HepG2 (cell line): ENCODE measurements at regions not wholly inside any gene's neighbourhood (a gene's known extent, or its start where the extent isn't known, plus 50 kb on each side); places are given as distances from the start of the nearest gene placed in this dataset.

Experiments
- ATAC-seq: fragments of 200-7000 bp; cut with Tn5 transposase; 3 replicates; pipeline ENCODE4 v1.9.1; 2020; ENCODE audit warnings: mild to moderate bottlenecking, moderate library complexity
- BruUV-seq: library from RNA; stranded (reverse); fragments of 400-500 nt; replicated peaks from 2 replicates; lab custom pipeline; 2021; lab: Mats Ljungman, UMichigan
- CTCF ChIA-PET: fragments of 300-600 bp; formaldehyde crosslinking; extraction: SDS; loops from one replicate; lab custom pipeline; 2021; ENCODE audit warnings: low total read pairs, inconsistent platforms, low intra/inter-chr PET ratio; lab: Yijun Ruan, JAX
- POLR2A ChIA-PET: fragments of 350-600 bp; sonication (Branson Sonifier 250); formaldehyde crosslinking; loops from one replicate; lab custom pipeline; 2020; ENCODE audit warnings: antibody characterized with exemption, inconsistent platforms; lab: Yijun Ruan, JAX
- DNase-seq: peaks from one replicate; pipeline ENCODE4 v3.0.0-alpha.2; 2015; ENCODE audit warnings: low spot score
- FAIRE-seq: peaks from 3 replicates; lab custom pipeline; 2011; peaks lifted over from hg19 to GRCh38; lab: Jason Lieb, UNC
- H2AFZ ChIP-seq: one replicate; pipeline ENCODE4 v1.6.1; 2011; ENCODE audit warnings: low read length, inconsistent platforms
- H3K27ac ChIP-seq: fragments of 300-600 bp; 3 replicates; pipeline ENCODE4 v1.8.0; 2011; ENCODE audit warnings: mixed run types, mild to moderate bottlenecking, mixed read lengths, low read length, inconsistent platforms; ENCODE audit not compliant: insufficient read depth; ENCODE audit errors: extremely low read length
- H3K27me3 ChIP-seq, 2 experiments: fragments of 200-600 bp in 1 of 2; 2 replicates in 1 of 2; 3 replicates in 1 of 2; pipeline versions ENCODE4 v1.6.0 to v1.8.0; 2011; ENCODE audit warnings: low read length in 2 of 2, mild to moderate bottlenecking in 2 of 2, moderate library complexity in 2 of 2, inconsistent platforms in 1 of 2; ENCODE audit not compliant: insufficient read depth in 2 of 2, control insufficient read depth in 1 of 2
- H3K36me3 ChIP-seq, 2 experiments: fragments of 200-600 bp in 1 of 2; replicated peaks in 1 of 2; 2 replicates in 1 of 2; 3 replicates in 1 of 2; pipeline versions ENCODE4 v1.5.1 to v1.8.0; 2011; ENCODE audit warnings: low read length in 2 of 2, inconsistent platforms in 1 of 2; ENCODE audit not compliant: insufficient read depth in 2 of 2, control insufficient read depth in 1 of 2
- H3K4me1 ChIP-seq: 2 replicates; pipeline ENCODE4 v1.5.1; 2012; ENCODE audit warnings: low read length, inconsistent platforms; ENCODE audit not compliant: insufficient read depth
- H3K4me2 ChIP-seq: 2 replicates; pipeline ENCODE4 v1.6.0; 2011; ENCODE audit warnings: low read depth, low read length, inconsistent platforms
- H3K4me3 ChIP-seq, 3 experiments: fragments of 200-600 bp in 1 of 3; sonication (generic), shearing (Covaris generic) in 1 of 3; replicated peaks in 1 of 3; 2 replicates each; pipeline ENCODE4 v1.5.1; 2011 to 2016; ENCODE audit warnings: low read length in 3 of 3, inconsistent platforms in 2 of 3, low read depth in 2 of 3, mild to moderate bottlenecking in 2 of 3, control low read depth in 1 of 3, mixed read lengths in 1 of 3; ENCODE audit not compliant: insufficient read depth in 1 of 3
- H3K79me2 ChIP-seq: one replicate; pipeline ENCODE4 v1.6.1; 2011; ENCODE audit warnings: low read length, inconsistent platforms; ENCODE audit not compliant: insufficient read depth
- H3K9ac ChIP-seq: 2 replicates; pipeline ENCODE4 v1.6.0; 2011; ENCODE audit warnings: mild to moderate bottlenecking, low read depth, low read length, inconsistent platforms; ENCODE audit not compliant: insufficient read depth
- H3K9me3 ChIP-seq: 2 replicates; pipeline ENCODE4 v1.5.1; 2012; ENCODE audit warnings: mild to moderate bottlenecking, low read length
- H4K20me1 ChIP-seq: 2 replicates; pipeline ENCODE4 v1.6.0; 2011; ENCODE audit warnings: inconsistent platforms, mild to moderate bottlenecking, low read length, moderate library complexity; ENCODE audit not compliant: insufficient read depth
- KMT2A ChIP-seq: sonication (generic); formaldehyde crosslinking; IDR thresholded peaks from 2 replicates; pipeline ENCODE4 v1.4.0; 2020; ENCODE audit warnings: missing genetic modification reagents
- PITX1 ChIP-seq: sonication (generic); formaldehyde crosslinking; IDR thresholded peaks from 2 replicates; pipeline ENCODE4 v1.5.1; 2020; ENCODE audit warnings: mild to moderate bottlenecking, missing genetic modification reagents
- RBAK ChIP-seq: sonication (generic); formaldehyde crosslinking; IDR thresholded peaks from 2 replicates; pipeline ENCODE4 v1.5.1; 2020; ENCODE audit warnings: mild to moderate bottlenecking, missing genetic modification reagents
- REPIN1 ChIP-seq: sonication (generic); formaldehyde crosslinking; IDR thresholded peaks from 2 replicates; pipeline ENCODE4 v1.8.0; 2022; ENCODE audit warnings: missing genetic modification reagents, low read depth, mild to moderate bottlenecking, borderline replicate concordance
- RXRB ChIP-seq: IDR thresholded peaks from 2 replicates; pipeline ENCODE4 v1.6.1; 2016; ENCODE audit warnings: borderline replicate concordance, missing genetic modification reagents, missing compliant biosample characterization
- SOX6 ChIP-seq, 2 experiments: fragments of 450-650 bp in 1 of 2; sonication (generic) in 1 of 2; formaldehyde crosslinking in 1 of 2; IDR thresholded peaks; 2 replicates each; pipeline versions ENCODE4 v1.4.0 to v1.6.1; 2017 to 2020; ENCODE audit warnings: antibody characterized with exemption in 1 of 2, mild to moderate bottlenecking in 1 of 2, missing genetic modification reagents in 1 of 2
- SRSF1 ChIP-seq: fragments of 200-400 bp; formaldehyde crosslinking; optimal IDR thresholded peaks from 2 replicates; pipeline ENCODE3; 2017; ENCODE audit warnings: mild to moderate bottlenecking, low read depth, low read length, moderate library complexity
- ZNF501 ChIP-seq: sonication (generic); formaldehyde crosslinking; IDR thresholded peaks from 2 replicates; pipeline ENCODE4 v1.5.1; 2020; ENCODE audit warnings: mild to moderate bottlenecking, moderate library complexity, missing genetic modification reagents
- ZNF747 ChIP-seq: sonication (generic); formaldehyde crosslinking; IDR thresholded peaks from 2 replicates; pipeline ENCODE4 v1.8.1; 2023; ENCODE audit warnings: missing genetic modification reagents, mild to moderate bottlenecking, borderline replicate concordance
- WGBS: methylation state at CpG from one replicate; pipeline ENCODE4 v1.1.6; 2017; ENCODE audit warnings: low lambda C conversion rate; 5-methylcytosine and 5-hydroxymethylcytosine counted together
- in situ Hi-C: cut with HindIII; loops from 2 replicates; pipeline ENCODE4 v1.10.0; 2017; ENCODE audit warnings: low pct_unique_long_range_greater_than_20kb; ENCODE audit not compliant: extremely low pct_ligation_motif_present
- intact Hi-C: fragments of 100-400 bp; cut with micrococcal nuclease; formaldehyde crosslinking; loops from one replicate; pipeline ENCODE4 v1.10.0; 2022; ENCODE audit not compliant: unreplicated experiment
- TF ChIP-seq, protein P1 (sequence below): sonication (generic); formaldehyde crosslinking; IDR thresholded peaks from 2 replicates; pipeline ENCODE4 v1.4.0; 2020; ENCODE audit warnings: mild to moderate bottlenecking, missing genetic modification reagents
- TF ChIP-seq, protein P2 (sequence below), 2 experiments: sonication (generic) in 1 of 2; formaldehyde crosslinking in 1 of 2; IDR thresholded peaks; 2 replicates each; pipeline versions ENCODE4 v1.6.1 to v1.9.0; 2014 to 2022; ENCODE audit warnings: antibody characterized with exemption in 1 of 2, borderline replicate concordance in 1 of 2, inconsistent platforms in 1 of 2, low read depth in 1 of 2, missing genetic modification reagents in 1 of 2
- TF ChIP-seq, protein P3 (sequence below): sonication (generic); formaldehyde crosslinking; IDR thresholded peaks from 2 replicates; pipeline ENCODE4 v1.5.1; 2020; ENCODE audit warnings: missing genetic modification reagents, mild to moderate bottlenecking, borderline replicate concordance

DNA sequence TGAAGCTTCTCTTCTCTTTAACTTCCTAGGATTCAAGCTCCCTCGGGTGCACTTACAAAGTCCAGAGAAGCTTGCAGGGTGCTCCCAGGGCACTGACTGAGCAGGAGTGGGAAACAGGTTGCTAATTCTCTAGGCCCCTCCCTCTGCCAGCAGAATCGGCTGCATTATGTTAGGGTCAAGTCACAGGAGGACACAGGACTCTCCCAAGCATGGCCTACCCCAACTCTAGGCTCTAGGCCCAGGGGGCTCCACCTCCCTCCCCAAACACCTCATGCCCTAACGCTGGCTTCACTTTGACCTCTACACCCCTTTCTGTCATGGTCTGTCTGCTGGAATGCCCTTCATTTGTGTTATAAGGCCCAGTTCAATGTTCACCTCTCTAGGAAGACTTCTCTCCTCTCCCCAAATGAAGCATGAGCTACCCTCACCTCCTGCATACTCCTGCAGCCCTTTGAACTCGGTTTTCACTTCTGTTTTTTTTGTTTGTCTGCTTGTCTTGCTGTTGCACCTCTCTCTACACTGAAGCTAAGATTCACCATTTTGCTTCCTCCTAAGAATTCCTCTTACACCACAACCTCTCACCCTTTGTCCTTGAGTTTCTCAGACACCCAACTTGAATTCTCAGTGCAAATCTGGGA lies 521.8 kb upstream of the ID2 start:
- peak overlapping the region; percentile 7 for H2AFZ ChIP-seq
- H3K4me1 ChIP-seq = peaks cover 22% of the 10 kb centered on the region
- no peaks in the 10 kb centered on the region for H3K27me3 ChIP-seq
- no peaks in the 10 kb centered on the region for H3K36me3 ChIP-seq
- DNase-seq (peak; percentile 19), FAIRE-seq (no peak), ATAC-seq (peak; percentile 87)
- ChIA-PET POLR2A (interaction anchor here (1.0 to 1.6 kb wide), 2 partner anchors 34 to 40 kb away, joined by 4 to 6 read pairs; no protein-coding TSS in a partner anchor), CTCF (no interaction called here)
- H3K9me3 ChIP-seq = no peaks in the 10 kb centered on the region
- H4K20me1 ChIP-seq = no peaks in the 10 kb centered on the region
- 4% methylated on average over 4 of the region's 4 CpGs for WGBS
- H3K9ac ChIP-seq = peak overlapping the region; percentile 18; the same call in 1 of the 2 replicates
- peak overlapping the region; percentile 62 for H3K4me2 ChIP-seq
- BruUV-seq = no TSS peak
- peak overlapping the region; percentile 54 for H3K27ac ChIP-seq
- H3K4me3 ChIP-seq = peak overlapping the region in 1 of 3 experiments; percentile 30; a peak in 1 of 6 replicates
- intact Hi-C loops = no loop called here
- in situ Hi-C loops = no loop called here
- H3K79me2 ChIP-seq = no peaks in the 10 kb centered on the region
- TF ChIP-seq, protein P1, sequence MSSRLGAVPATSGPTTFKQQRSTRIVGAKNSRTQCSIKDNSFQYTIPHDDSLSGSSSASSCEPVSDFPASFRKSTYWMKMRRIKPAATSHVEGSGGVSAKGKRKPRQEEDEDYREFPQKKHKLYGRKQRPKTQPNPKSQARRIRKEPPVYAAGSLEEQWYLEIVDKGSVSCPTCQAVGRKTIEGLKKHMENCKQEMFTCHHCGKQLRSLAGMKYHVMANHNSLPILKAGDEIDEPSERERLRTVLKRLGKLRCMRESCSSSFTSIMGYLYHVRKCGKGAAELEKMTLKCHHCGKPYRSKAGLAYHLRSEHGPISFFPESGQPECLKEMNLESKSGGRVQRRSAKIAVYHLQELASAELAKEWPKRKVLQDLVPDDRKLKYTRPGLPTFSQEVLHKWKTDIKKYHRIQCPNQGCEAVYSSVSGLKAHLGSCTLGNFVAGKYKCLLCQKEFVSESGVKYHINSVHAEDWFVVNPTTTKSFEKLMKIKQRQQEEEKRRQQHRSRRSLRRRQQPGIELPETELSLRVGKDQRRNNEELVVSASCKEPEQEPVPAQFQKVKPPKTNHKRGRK (CRISPR knock-in tag) = 0 out of 2 replicates have a peak, but pooled peaks have one; percentile 5
- TF ChIP-seq, protein P2, sequence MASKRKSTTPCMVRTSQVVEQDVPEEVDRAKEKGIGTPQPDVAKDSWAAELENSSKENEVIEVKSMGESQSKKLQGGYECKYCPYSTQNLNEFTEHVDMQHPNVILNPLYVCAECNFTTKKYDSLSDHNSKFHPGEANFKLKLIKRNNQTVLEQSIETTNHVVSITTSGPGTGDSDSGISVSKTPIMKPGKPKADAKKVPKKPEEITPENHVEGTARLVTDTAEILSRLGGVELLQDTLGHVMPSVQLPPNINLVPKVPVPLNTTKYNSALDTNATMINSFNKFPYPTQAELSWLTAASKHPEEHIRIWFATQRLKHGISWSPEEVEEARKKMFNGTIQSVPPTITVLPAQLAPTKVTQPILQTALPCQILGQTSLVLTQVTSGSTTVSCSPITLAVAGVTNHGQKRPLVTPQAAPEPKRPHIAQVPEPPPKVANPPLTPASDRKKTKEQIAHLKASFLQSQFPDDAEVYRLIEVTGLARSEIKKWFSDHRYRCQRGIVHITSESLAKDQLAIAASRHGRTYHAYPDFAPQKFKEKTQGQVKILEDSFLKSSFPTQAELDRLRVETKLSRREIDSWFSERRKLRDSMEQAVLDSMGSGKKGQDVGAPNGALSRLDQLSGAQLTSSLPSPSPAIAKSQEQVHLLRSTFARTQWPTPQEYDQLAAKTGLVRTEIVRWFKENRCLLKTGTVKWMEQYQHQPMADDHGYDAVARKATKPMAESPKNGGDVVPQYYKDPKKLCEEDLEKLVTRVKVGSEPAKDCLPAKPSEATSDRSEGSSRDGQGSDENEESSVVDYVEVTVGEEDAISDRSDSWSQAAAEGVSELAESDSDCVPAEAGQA (IDR thresholded peaks at IDR 0.05; ENCODE audit: low read depth) = no peak
- TF ChIP-seq, protein P2 (CRISPR knock-in tag; IDR thresholded peaks at IDR 0.05; ENCODE audit: borderline replicate concordance) = no peak
- TF ChIP-seq ZNF501 (CRISPR knock-in tag) (no peak), RXRB (CRISPR knock-in tag) (peak; percentile 49; the same call in 1 of the 2 replicates), RBAK (peak; percentile 97), SOX6 (IDR thresholded peaks at IDR 0.05) (no peak), SOX6 (CRISPR knock-in tag; IDR thresholded peaks at IDR 0.05) (peak; percentile 32; the same call in 1 of the 2 replicates), KMT2A (CRISPR knock-in tag) (no peak), ZNF747 (CRISPR knock-in tag) (0 out of 2 replicates have a peak, but pooled peaks have one; percentile 2), PITX1 (CRISPR knock-in tag) (peak; percentile 50; the same call in 1 of the 2 replicates), REPIN1 (peak; percentile 40; the same call in 1 of the 2 replicates), SRSF1 (no peak)
- TF ChIP-seq, protein P3, sequence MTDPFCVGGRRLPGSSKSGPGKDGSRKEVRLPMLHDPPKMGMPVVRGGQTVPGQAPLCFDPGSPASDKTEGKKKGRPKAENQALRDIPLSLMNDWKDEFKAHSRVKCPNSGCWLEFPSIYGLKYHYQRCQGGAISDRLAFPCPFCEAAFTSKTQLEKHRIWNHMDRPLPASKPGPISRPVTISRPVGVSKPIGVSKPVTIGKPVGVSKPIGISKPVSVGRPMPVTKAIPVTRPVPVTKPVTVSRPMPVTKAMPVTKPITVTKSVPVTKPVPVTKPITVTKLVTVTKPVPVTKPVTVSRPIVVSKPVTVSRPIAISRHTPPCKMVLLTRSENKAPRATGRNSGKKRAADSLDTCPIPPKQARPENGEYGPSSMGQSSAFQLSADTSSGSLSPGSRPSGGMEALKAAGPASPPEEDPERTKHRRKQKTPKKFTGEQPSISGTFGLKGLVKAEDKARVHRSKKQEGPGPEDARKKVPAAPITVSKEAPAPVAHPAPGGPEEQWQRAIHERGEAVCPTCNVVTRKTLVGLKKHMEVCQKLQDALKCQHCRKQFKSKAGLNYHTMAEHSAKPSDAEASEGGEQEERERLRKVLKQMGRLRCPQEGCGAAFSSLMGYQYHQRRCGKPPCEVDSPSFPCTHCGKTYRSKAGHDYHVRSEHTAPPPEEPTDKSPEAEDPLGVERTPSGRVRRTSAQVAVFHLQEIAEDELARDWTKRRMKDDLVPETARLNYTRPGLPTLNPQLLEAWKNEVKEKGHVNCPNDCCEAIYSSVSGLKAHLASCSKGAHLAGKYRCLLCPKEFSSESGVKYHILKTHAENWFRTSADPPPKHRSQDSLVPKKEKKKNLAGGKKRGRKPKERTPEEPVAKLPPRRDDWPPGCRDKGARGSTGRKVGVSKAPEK = peak; percentile 69; the same call in 1 of the 2 replicates
